Mesothelial cell of epicardium (in vitro differentiated cells): ENCODE measurements at regions not wholly inside any gene's neighbourhood (a gene's known extent, or its start where the extent isn't known, plus 50 kb on each side); places are given as distances from the start of the nearest gene placed in this dataset.
A peak's percentile ranks its signal among the peaks of the same experiment; 100 is the strongest.

Experiments
- DNase-seq, 2 experiments: peaks; one replicate each; pipeline ENCODE4 v3.0.0; 2021; ENCODE audit warnings: low spot score in 2 of 2; ENCODE audit not compliant: unreplicated experiment in 2 of 2
- H3K27ac Mint-ChIP-seq: 2 replicates; pipeline ENCODE4 v1.8.0; 2021; ENCODE audit warnings: mixed read lengths
- H3K27me3 Mint-ChIP-seq: 2 replicates; pipeline ENCODE4 v1.8.0; 2021; ENCODE audit warnings: low read depth, mixed read lengths
- H3K36me3 Mint-ChIP-seq: 2 replicates; pipeline ENCODE4 v1.8.0; 2021; ENCODE audit warnings: mixed read lengths
- H3K4me1 Mint-ChIP-seq: 2 replicates; pipeline ENCODE4 v1.8.0; 2021; ENCODE audit warnings: mixed read lengths
- H3K4me3 Mint-ChIP-seq: 2 replicates; pipeline ENCODE4 v1.8.0; 2021; ENCODE audit warnings: mild to moderate bottlenecking, moderate library complexity, mixed read lengths
- H3K9me3 Mint-ChIP-seq: 2 replicates; pipeline ENCODE4 v1.8.0; 2021; ENCODE audit warnings: mixed read lengths
- CTCF ChIP-seq: fragments of 200-600 bp; sonication (generic); IDR thresholded peaks from one replicate; pipeline ENCODE4 v1.5.0; 2021; ENCODE audit warnings: antibody characterized with exemption; ENCODE audit not compliant: unreplicated experiment

- Mint-ChIP-seq H3K9me3 (peaks cover 15% of the 10 kb centered on the region), H3K27me3 (no peaks in the 10 kb centered on the region), H3K4me3 (no peak overlapping the region), H3K4me1 (peaks cover 57% of the 10 kb centered on the region), H3K36me3 (peaks cover 7% of the 10 kb centered on the region), H3K27ac (no peak overlapping the region)
- DNase-seq, result no peak
- TF ChIP-seq CTCF, result no peak
Observed at GRCh38 chr7:46489106-46489505, 568.0 kb upstream of the IGFBP3 start.

- peaks cover 14% of the 10 kb centered on the region for H3K9me3 Mint-ChIP-seq
- peaks cover 3% of the 10 kb centered on the region for H3K36me3 Mint-ChIP-seq
- no peak for DNase-seq
- H3K4me1 Mint-ChIP-seq, result peaks cover 54% of the 10 kb centered on the region
- H3K27ac Mint-ChIP-seq, result peak overlapping the region; percentile 62
- no peak overlapping the region for H3K4me3 Mint-ChIP-seq
- TF ChIP-seq CTCF, result no peak
- no peaks in the 10 kb centered on the region for H3K27me3 Mint-ChIP-seq
Observed at GRCh38 chr7:46488607-46489006, 567.5 kb upstream of the IGFBP3 start.

GRCh38 chr7:46486256-46487206 is 565.5 kb upstream of the IGFBP3 start:
- H3K9me3 Mint-ChIP-seq, result peaks cover 8% of the 10 kb centered on the region
- TF ChIP-seq CTCF, result no peak
- no peaks in the 10 kb centered on the region for H3K27me3 Mint-ChIP-seq
- peak overlapping the region; percentile 88 for H3K27ac Mint-ChIP-seq
- no peak for DNase-seq
- peaks cover 3% of the 10 kb centered on the region for H3K36me3 Mint-ChIP-seq
- H3K4me3 Mint-ChIP-seq, result no peak overlapping the region
- peaks cover 41% of the 10 kb centered on the region for H3K4me1 Mint-ChIP-seq

- Mint-ChIP-seq H3K27ac (peak overlapping the region; percentile 78), H3K27me3 (no peaks in the 10 kb centered on the region), H3K4me3 (no peak overlapping the region), H3K9me3 (peaks cover 8% of the 10 kb centered on the region), H3K4me1 (peaks cover 37% of the 10 kb centered on the region), H3K36me3 (peaks cover 3% of the 10 kb centered on the region)
- no peak for DNase-seq
- peak; percentile 29 for TF ChIP-seq CTCF
Observed at GRCh38 chr7:46485481-46486065, 564.5 kb upstream of the IGFBP3 start.

GRCh38 chr7:46484906-46485305 is 563.8 kb upstream of the IGFBP3 start:
- Mint-ChIP-seq H3K4me3 (no peak overlapping the region), H3K36me3 (peaks cover 3% of the 10 kb centered on the region), H3K4me1 (peaks cover 37% of the 10 kb centered on the region), H3K27ac (peak overlapping the region; percentile 78), H3K27me3 (no peaks in the 10 kb centered on the region), H3K9me3 (peaks cover 8% of the 10 kb centered on the region)
- TF ChIP-seq CTCF, result no peak
- DNase-seq, result no peak
